ENCODE measurements at regions not wholly inside any gene's neighbourhood (a gene's known extent, or its start where the extent isn't known, plus 50 kb on each side); places are given as distances from the start of the nearest gene placed in this dataset.
"Not testable (repeated sequence)": the region's sequence is repeated elsewhere in the genome, so short reads cannot be mapped to it uniquely, and the experiment has no call there.

DNA sequence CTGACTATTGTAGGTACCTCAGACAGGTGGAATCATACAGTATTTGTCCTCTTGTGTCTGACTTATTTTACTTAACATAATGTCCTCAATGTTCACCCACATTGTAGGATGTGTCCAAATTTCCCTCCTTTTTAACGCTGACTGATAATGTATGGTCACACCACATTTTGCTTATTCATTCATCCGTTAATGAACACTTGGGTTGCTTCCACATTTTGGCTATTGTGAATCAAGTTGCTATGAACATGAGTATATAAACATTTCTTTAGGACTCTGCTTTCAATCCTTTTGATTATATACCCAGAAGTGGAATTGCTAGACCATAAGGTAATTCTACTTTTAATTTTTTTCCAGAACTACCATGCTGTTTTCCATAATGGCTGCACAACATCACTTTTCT, 87.0 kb upstream of the NDP start:
- peaks cover 9% of the 10 kb centered on the region for H3K9me3 Mint-ChIP-seq
- H3K36me3 Mint-ChIP-seq = no peaks in the 10 kb centered on the region
- no peaks in the 10 kb centered on the region for H3K27me3 Mint-ChIP-seq
- no peaks in the 10 kb centered on the region for H3K4me1 Mint-ChIP-seq (ENCODE audit: unreplicated experiment)
- no peak overlapping the region for H3K27ac Mint-ChIP-seq
- TF ChIP-seq, protein P1, sequence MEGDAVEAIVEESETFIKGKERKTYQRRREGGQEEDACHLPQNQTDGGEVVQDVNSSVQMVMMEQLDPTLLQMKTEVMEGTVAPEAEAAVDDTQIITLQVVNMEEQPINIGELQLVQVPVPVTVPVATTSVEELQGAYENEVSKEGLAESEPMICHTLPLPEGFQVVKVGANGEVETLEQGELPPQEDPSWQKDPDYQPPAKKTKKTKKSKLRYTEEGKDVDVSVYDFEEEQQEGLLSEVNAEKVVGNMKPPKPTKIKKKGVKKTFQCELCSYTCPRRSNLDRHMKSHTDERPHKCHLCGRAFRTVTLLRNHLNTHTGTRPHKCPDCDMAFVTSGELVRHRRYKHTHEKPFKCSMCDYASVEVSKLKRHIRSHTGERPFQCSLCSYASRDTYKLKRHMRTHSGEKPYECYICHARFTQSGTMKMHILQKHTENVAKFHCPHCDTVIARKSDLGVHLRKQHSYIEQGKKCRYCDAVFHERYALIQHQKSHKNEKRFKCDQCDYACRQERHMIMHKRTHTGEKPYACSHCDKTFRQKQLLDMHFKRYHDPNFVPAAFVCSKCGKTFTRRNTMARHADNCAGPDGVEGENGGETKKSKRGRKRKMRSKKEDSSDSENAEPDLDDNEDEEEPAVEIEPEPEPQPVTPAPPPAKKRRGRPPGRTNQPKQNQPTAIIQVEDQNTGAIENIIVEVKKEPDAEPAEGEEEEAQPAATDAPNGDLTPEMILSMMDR (conservative IDR thresholded peaks at IDR 0.05) = no peak
- no peak for DNase-seq (ENCODE audit: extremely low spot score, unreplicated experiment)
- no peak overlapping the region for H3K4me3 Mint-ChIP-seq

DNA sequence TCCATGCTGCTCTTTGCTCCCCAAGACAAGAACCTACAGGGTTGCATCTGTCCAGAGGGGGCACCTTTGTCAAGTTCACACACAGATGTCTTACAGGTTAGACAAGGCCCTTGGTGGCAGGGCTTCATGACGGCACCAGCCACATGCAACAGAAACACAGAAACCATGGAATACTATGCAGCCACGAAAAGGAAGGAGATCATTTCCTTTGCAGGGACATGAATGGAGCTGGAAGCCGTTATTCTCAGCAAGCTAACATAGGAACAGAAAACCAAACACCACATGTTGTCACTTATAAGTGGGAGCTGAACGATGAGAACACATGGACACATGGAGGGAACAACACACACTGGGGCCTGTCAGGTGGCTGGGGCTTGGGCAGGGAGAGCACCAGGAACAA, 85.1 kb upstream of the NDP start:
- TF ChIP-seq, protein P1 (conservative IDR thresholded peaks at IDR 0.05) = no peak
- Mint-ChIP-seq H3K27me3 (no peaks in the 10 kb centered on the region), H3K36me3 (no peaks in the 10 kb centered on the region), H3K4me1 (ENCODE audit: unreplicated experiment) (no peaks in the 10 kb centered on the region), H3K9me3 (peaks cover 9% of the 10 kb centered on the region), H3K4me3 (no peak overlapping the region), H3K27ac (no peak overlapping the region)
- no peak for DNase-seq (ENCODE audit: extremely low spot score, unreplicated experiment)

DNA sequence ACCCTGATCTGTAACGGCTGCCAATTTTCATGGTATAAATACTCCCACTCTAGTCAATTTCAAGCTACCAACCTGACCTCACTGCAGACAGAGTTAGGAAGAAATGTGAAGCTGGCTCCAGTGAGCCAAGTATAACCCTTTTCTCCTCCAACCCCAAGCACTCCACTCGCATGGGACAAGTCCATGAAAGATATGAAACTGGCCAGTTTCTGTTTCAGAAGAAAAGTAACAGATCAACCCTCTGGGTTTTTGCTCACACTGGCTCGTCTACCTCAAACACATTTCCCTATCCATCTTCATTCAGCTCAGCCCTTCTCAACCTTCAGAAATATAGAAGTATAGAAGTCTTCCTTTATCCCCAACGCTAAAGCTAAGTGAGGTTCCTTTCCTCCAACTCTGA, 82.4 kb upstream of the NDP start:
- H3K4me3 Mint-ChIP-seq = no peak overlapping the region
- H3K36me3 Mint-ChIP-seq = no peaks in the 10 kb centered on the region
- H3K4me1 Mint-ChIP-seq (ENCODE audit: unreplicated experiment) = no peaks in the 10 kb centered on the region
- H3K27ac Mint-ChIP-seq = no peak overlapping the region
- peaks cover 9% of the 10 kb centered on the region for H3K9me3 Mint-ChIP-seq
- TF ChIP-seq, protein P1 (conservative IDR thresholded peaks at IDR 0.05) = no peak
- H3K27me3 Mint-ChIP-seq = no peaks in the 10 kb centered on the region
- no peak for DNase-seq (ENCODE audit: extremely low spot score, unreplicated experiment)

DNA sequence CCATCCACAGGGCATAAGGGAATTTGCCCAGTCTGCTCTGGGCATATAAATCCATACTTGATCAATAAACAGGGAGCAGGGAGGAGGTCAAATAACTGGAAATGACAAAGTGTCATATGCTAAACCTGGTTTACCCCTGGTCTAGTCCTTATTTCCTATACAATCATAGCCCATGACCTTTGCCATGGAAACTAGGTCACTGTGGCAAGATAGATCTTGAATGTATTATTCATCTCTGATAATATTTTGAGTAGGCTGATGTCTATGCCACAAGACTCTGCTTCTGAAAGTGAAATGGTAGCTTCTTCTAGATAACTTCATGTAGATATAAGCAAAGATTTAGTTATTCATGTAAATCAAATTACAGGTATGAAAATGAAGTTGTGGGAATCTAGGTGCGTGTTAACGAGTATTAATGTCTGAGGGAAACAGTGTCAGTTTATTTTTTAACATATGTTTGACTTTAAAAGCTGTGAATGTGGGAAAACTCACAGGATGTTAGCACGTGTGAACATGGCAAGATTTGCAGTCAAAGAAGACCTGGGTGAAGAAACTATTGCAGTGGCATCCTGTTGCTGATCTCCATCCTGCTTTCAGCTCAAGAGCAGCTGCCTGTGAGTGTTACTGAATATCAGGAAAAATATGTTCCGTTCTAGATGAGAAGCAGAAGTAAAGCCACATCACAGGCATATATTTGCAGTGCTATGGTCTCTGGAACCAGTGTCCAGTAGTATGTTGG, 81.8 kb upstream of the NDP start:
- Mint-ChIP-seq H3K4me3 (no peak overlapping the region), H3K27ac (no peak overlapping the region)

DNA sequence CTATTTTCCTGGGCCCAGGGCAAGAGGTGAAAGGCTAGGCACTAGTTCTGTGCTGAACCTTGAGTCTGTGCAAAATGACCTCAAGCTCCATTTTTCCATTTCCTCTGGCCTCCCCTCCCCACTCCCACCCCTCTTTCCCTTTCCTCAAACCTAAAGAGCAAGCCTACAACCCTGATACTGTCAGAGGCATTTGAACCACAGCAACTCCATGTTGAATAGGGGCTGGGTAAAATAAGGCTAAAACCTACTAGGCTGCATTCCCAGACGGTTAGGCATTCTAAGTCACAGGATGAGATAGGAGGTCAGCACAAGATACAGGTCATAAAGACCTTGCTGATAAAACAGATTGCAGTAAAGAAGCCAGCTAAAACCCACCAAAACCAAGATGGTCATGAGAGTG, 71.9 kb upstream of the NDP start:
- DNase-seq (ENCODE audit: extremely low spot score, unreplicated experiment); H3K27ac Mint-ChIP-seq; H3K9me3 Mint-ChIP-seq; H3K27me3 Mint-ChIP-seq; H3K4me1 Mint-ChIP-seq (ENCODE audit: unreplicated experiment); H3K36me3 Mint-ChIP-seq; H3K4me3 Mint-ChIP-seq: not testable (repeated sequence)

More for the DNA sequence above, 81.8 kb upstream of the NDP start:
- H3K27me3 Mint-ChIP-seq = no peaks in the 10 kb centered on the region
- H3K9me3 Mint-ChIP-seq = peaks cover 7% of the 10 kb centered on the region
- DNase-seq (ENCODE audit: extremely low spot score, unreplicated experiment) = no peak
- H3K4me1 Mint-ChIP-seq (ENCODE audit: unreplicated experiment) = no peaks in the 10 kb centered on the region
- no peaks in the 10 kb centered on the region for H3K36me3 Mint-ChIP-seq
- TF ChIP-seq, protein P1 (conservative IDR thresholded peaks at IDR 0.05) = no peak

DNA sequence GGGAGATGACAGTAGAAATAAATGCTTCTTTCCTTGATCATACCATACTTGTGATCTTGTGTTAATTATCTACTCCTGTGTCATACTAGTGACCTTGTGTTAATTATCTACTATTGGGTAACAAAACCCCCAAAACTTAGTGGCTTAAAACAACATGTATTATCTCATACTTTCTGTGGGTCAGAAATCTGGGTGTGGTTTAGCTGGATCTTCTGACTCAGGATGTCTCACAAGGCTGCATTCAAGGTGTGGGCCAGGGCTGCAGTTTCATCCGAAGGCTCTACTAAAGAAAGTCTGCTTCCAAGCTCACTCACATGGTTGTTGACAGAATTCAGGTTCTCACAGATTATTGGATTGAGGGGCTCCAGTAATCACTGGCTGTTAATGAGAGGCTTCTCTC, 70.3 kb upstream of the NDP start:
- H3K4me1 Mint-ChIP-seq (ENCODE audit: unreplicated experiment) = no peaks in the 10 kb centered on the region
- no peak for DNase-seq (ENCODE audit: extremely low spot score, unreplicated experiment)
- TF ChIP-seq, protein P1 (conservative IDR thresholded peaks at IDR 0.05) = no peak
- H3K27me3 Mint-ChIP-seq = no peaks in the 10 kb centered on the region
- H3K4me3 Mint-ChIP-seq = no peak overlapping the region
- no peak overlapping the region for H3K27ac Mint-ChIP-seq
- no peaks in the 10 kb centered on the region for H3K9me3 Mint-ChIP-seq
- H3K36me3 Mint-ChIP-seq = no peaks in the 10 kb centered on the region

Measured in type B pancreatic cell (in vitro differentiated cells).